H9 (cell line): ENCODE measurements at regions not wholly inside any gene's neighbourhood (a gene's known extent, or its start where the extent isn't known, plus 50 kb on each side); places are given as distances from the start of the nearest gene placed in this dataset.

Experiments
- DNase-seq: peaks from one replicate; pipeline ENCODE4 v3.0.0-alpha.2; 2017
- H2AFZ ChIP-seq: one replicate; pipeline ENCODE4 v1.6.1; 2013; ENCODE audit warnings: mild to moderate bottlenecking, low read length, control low read depth, moderate library complexity
- H2AK5ac ChIP-seq: 2 replicates; pipeline ENCODE4 v1.6.1; 2013; ENCODE audit warnings: low read length, control low read depth, mixed read lengths; ENCODE audit not compliant: insufficient read length
- H2BK120ac ChIP-seq: one replicate; pipeline ENCODE4 v1.6.1; 2013; ENCODE audit warnings: low read depth, mild to moderate bottlenecking, low read length, control low read depth, inconsistent platforms; ENCODE audit not compliant: poor library complexity, severe bottlenecking
- H2BK12ac ChIP-seq: 2 replicates; pipeline ENCODE4 v1.6.1; 2013; ENCODE audit warnings: low read length, control low read depth, mixed read lengths, low read depth; ENCODE audit not compliant: insufficient read length
- H2BK15ac ChIP-seq: 2 replicates; pipeline ENCODE4 v1.6.1; 2013; ENCODE audit warnings: low read depth, low read length, control low read depth
- H2BK20ac ChIP-seq: one replicate; pipeline ENCODE4 v1.6.1; 2013; ENCODE audit warnings: low read depth, mild to moderate bottlenecking, low read length, control low read depth, inconsistent platforms; ENCODE audit not compliant: poor library complexity, severe bottlenecking
- H2BK5ac ChIP-seq: 2 replicates; pipeline ENCODE4 v1.6.1; 2013; ENCODE audit warnings: low read length, control low read depth, mixed read lengths; ENCODE audit not compliant: insufficient read length
- H3K14ac ChIP-seq: 2 replicates; pipeline ENCODE4 v1.6.1; 2013; ENCODE audit warnings: low read length, control low read depth; ENCODE audit not compliant: insufficient read depth
- H3K18ac ChIP-seq: 2 replicates; pipeline ENCODE4 v1.6.1; 2013; ENCODE audit warnings: low read depth, mild to moderate bottlenecking, mixed read lengths, low read length, control low read depth; ENCODE audit not compliant: insufficient read length
- H3K23ac ChIP-seq: 2 replicates; pipeline ENCODE4 v1.6.1; 2013; ENCODE audit warnings: low read length, control low read depth, mixed read lengths, low read depth; ENCODE audit not compliant: insufficient read length
- H3K23me2 ChIP-seq: 2 replicates; pipeline ENCODE4 v1.6.1; 2013; ENCODE audit warnings: low read depth, mild to moderate bottlenecking, mixed read lengths, low read length, control low read depth; ENCODE audit not compliant: insufficient read length, poor library complexity, severe bottlenecking
- H3K27ac ChIP-seq: 2 replicates; pipeline ENCODE4 v1.5.1; 2013; ENCODE audit warnings: low read length, control low read depth, mixed read lengths, low read depth; ENCODE audit not compliant: insufficient read length
- H3K27me3 ChIP-seq: 2 replicates; pipeline ENCODE4 v1.6.1; 2013; ENCODE audit warnings: low read length, control low read depth, inconsistent platforms; ENCODE audit not compliant: insufficient read depth
- H3K4ac ChIP-seq: 2 replicates; pipeline ENCODE4 v1.6.1; 2013; ENCODE audit warnings: low read depth, mild to moderate bottlenecking, control low read depth, inconsistent platforms, low read length, moderate library complexity
- H3K4me1 ChIP-seq: 2 replicates; pipeline ENCODE4 v1.6.1; 2013; ENCODE audit warnings: low read length, control low read depth, inconsistent platforms; ENCODE audit not compliant: insufficient read depth
- H3K4me2 ChIP-seq: 2 replicates; pipeline ENCODE4 v1.6.1; 2013; ENCODE audit warnings: low read length, control low read depth, mixed read lengths; ENCODE audit not compliant: insufficient read length, insufficient read depth
- H3K56ac ChIP-seq: 2 replicates; pipeline ENCODE4 v1.6.1; 2013; ENCODE audit warnings: low read depth, mild to moderate bottlenecking, mixed read lengths, low read length, control low read depth; ENCODE audit not compliant: insufficient read length
- H3K79me1 ChIP-seq: 2 replicates; pipeline ENCODE4 v1.6.1; 2013; ENCODE audit warnings: low read depth, mild to moderate bottlenecking, moderate library complexity, low read length, control low read depth, inconsistent platforms; ENCODE audit not compliant: insufficient read depth, poor library complexity, severe bottlenecking
- H3K79me2 ChIP-seq: 2 replicates; pipeline ENCODE4 v1.6.1; 2013; ENCODE audit warnings: low read length, control low read depth, inconsistent platforms; ENCODE audit not compliant: insufficient read depth
- H3K9ac ChIP-seq: 2 replicates; pipeline ENCODE4 v1.6.1; 2013; ENCODE audit warnings: low read length, control low read depth, mixed read lengths; ENCODE audit not compliant: insufficient read length; ENCODE audit errors: extremely low read depth
- H3K9me3 ChIP-seq: one replicate; pipeline ENCODE4 v1.6.1; 2013; ENCODE audit warnings: low read depth, low read length, inconsistent platforms; ENCODE audit not compliant: control insufficient read depth
- H3T11ph ChIP-seq: one replicate; pipeline ENCODE4 v1.6.1; 2013; ENCODE audit warnings: mild to moderate bottlenecking, low read length, control low read depth, inconsistent platforms
- H4K20me1 ChIP-seq: one replicate; pipeline ENCODE4 v1.6.1; 2013; ENCODE audit not compliant: control insufficient read depth, insufficient read length, insufficient read depth
- H4K5ac ChIP-seq: 2 replicates; pipeline ENCODE4 v1.6.1; 2013; ENCODE audit warnings: low read depth, mild to moderate bottlenecking, mixed read lengths, low read length, control low read depth; ENCODE audit not compliant: insufficient read length
- H4K8ac ChIP-seq: replicated peaks from 2 replicates; pipeline ENCODE4 v1.6.1; 2013; ENCODE audit warnings: low read length, control low read depth, mixed read lengths, low read depth; ENCODE audit not compliant: insufficient read length
- H4K91ac ChIP-seq: 2 replicates; pipeline ENCODE4 v1.6.1; 2013; ENCODE audit warnings: low read depth, mild to moderate bottlenecking, moderate library complexity, mixed read lengths, low read length, control low read depth; ENCODE audit not compliant: insufficient read length
- H3K27ac Mint-ChIP-seq, 3 experiments: 2 replicates in 2 of 3; 3 replicates in 1 of 3; pipeline ENCODE4 v1.8.0; 2020 to 2021; ENCODE audit warnings: mixed read lengths in 3 of 3, mild to moderate bottlenecking in 1 of 3, moderate library complexity in 1 of 3
- H3K27me3 Mint-ChIP-seq: 2 replicates; pipeline ENCODE4 v1.8.0; 2021; ENCODE audit warnings: low read depth, mild to moderate bottlenecking, moderate library complexity, mixed read lengths
- H3K36me3 Mint-ChIP-seq, 3 experiments: 2 replicates in 2 of 3; 3 replicates in 1 of 3; pipeline ENCODE4 v1.8.0; 2020 to 2021; ENCODE audit warnings: low read depth in 3 of 3, mixed read lengths in 3 of 3; ENCODE audit not compliant: insufficient read depth in 1 of 3
- H3K4me1 Mint-ChIP-seq, 2 experiments: 2 replicates each; pipeline ENCODE4 v1.8.0; 2020; ENCODE audit warnings: mixed read lengths in 2 of 2
- H3K4me3 Mint-ChIP-seq, 2 experiments: 2 replicates in 1 of 2; 3 replicates in 1 of 2; pipeline ENCODE4 v1.8.0; 2020 to 2021; ENCODE audit warnings: mild to moderate bottlenecking in 2 of 2, mixed read lengths in 2 of 2, moderate library complexity in 1 of 2
- H3K9me3 Mint-ChIP-seq, 2 experiments: 2 replicates in 1 of 2; 3 replicates in 1 of 2; pipeline ENCODE4 v1.8.0; 2020; ENCODE audit warnings: mild to moderate bottlenecking in 2 of 2, mixed read lengths in 2 of 2, moderate library complexity in 1 of 2
- WGBS: extraction: QIAGEN DNeasy Blood & Tissue Kit; methylation state at CpG from one replicate; pipeline ENCODE4 v1.1.7; 2013; ENCODE audit warnings: missing lambda C conversion rate, low lambda C conversion rate, mixed read lengths; ENCODE audit not compliant: insufficient read length; ENCODE audit errors: extremely low coverage; 5-methylcytosine and 5-hydroxymethylcytosine counted together
- TF ChIP-seq, protein P1 (sequence below): fragments of 200-600 bp; sonication (generic); conservative IDR thresholded peaks from 3 replicates; pipeline ENCODE4 v1.8.0; 2021; ENCODE audit warnings: antibody characterized with exemption, mild to moderate bottlenecking

DNA sequence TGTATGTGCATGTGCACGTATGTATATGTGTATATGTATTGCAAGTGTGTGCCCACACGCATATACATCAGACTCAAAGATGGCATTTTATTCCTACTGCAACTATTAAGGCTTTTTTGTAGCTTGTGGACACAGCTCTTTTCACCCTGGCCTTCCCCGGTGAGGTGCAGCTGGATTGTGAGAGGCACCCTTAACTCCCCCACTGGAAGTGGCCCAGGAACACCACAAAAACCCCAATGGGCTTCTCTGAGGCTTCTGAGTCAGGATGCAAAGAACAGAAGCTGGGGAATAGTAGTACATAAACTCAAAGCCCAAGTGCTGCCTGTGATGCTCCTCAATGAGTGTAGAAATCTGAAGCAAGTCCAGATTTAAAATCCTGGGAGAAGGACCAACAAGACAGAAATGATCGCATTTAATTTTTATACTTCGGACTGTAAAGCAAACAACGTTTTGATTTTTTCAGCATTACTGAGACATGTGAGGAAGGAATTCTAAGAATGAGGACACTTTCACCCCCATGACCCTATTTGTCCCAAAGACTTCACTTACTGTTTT is 369.2 kb upstream of the MGMT start:
- H2BK5ac ChIP-seq: no peak overlapping the region
- H3K9me3 Mint-ChIP-seq: no peaks in the 10 kb centered on the region
- H2AFZ ChIP-seq: no peak overlapping the region
- no peak overlapping the region for H3T11ph ChIP-seq
- no peaks in the 10 kb centered on the region for H3K79me2 ChIP-seq
- H4K8ac ChIP-seq: no peak overlapping the region
- H3K27me3 Mint-ChIP-seq: peaks cover 4% of the 10 kb centered on the region
- H2BK120ac ChIP-seq: no peak overlapping the region
- no peak overlapping the region for H3K27ac Mint-ChIP-seq
- no peak overlapping the region for H4K5ac ChIP-seq
- H3K4me3 Mint-ChIP-seq: no peak overlapping the region
- H2AK5ac ChIP-seq: no peak overlapping the region
- no peaks in the 10 kb centered on the region for H4K20me1 ChIP-seq
- no peak overlapping the region for H2BK15ac ChIP-seq
- H2BK20ac ChIP-seq: no peak overlapping the region
- H3K4me1 ChIP-seq: no peaks in the 10 kb centered on the region
- H3K36me3 Mint-ChIP-seq: peaks cover 0 to 2% (median 0%) of the 10 kb centered on the region in 3 experiments; a peak in 2 of 7 replicates
- no peak overlapping the region for H3K27ac ChIP-seq
- H3K9me3 ChIP-seq: no peaks in the 10 kb centered on the region
- H3K56ac ChIP-seq: no peak overlapping the region
- no peak overlapping the region for H3K23ac ChIP-seq
- no peak overlapping the region for H4K91ac ChIP-seq
- H3K4me1 Mint-ChIP-seq: peaks cover 2 to 3% of the 10 kb centered on the region in 2 experiments; a peak in 2 of 4 replicates
- H3K4ac ChIP-seq: no peak overlapping the region
- H3K27me3 ChIP-seq: no peaks in the 10 kb centered on the region
- DNase-seq: no peak
- no peak overlapping the region for H3K4me2 ChIP-seq
- no peak overlapping the region for H3K18ac ChIP-seq
- H3K23me2 ChIP-seq: no peaks in the 10 kb centered on the region
- H3K14ac ChIP-seq: no peak overlapping the region
- H3K9ac ChIP-seq: no peak overlapping the region
- no CpG with 5 or more reads among the region's 6 CpGs for WGBS
- no peaks in the 10 kb centered on the region for H3K79me1 ChIP-seq
- H2BK12ac ChIP-seq: no peak overlapping the region
- TF ChIP-seq, protein P1, sequence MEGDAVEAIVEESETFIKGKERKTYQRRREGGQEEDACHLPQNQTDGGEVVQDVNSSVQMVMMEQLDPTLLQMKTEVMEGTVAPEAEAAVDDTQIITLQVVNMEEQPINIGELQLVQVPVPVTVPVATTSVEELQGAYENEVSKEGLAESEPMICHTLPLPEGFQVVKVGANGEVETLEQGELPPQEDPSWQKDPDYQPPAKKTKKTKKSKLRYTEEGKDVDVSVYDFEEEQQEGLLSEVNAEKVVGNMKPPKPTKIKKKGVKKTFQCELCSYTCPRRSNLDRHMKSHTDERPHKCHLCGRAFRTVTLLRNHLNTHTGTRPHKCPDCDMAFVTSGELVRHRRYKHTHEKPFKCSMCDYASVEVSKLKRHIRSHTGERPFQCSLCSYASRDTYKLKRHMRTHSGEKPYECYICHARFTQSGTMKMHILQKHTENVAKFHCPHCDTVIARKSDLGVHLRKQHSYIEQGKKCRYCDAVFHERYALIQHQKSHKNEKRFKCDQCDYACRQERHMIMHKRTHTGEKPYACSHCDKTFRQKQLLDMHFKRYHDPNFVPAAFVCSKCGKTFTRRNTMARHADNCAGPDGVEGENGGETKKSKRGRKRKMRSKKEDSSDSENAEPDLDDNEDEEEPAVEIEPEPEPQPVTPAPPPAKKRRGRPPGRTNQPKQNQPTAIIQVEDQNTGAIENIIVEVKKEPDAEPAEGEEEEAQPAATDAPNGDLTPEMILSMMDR: no peak
